Caki2 (cell line): ENCODE measurements at regions not wholly inside any gene's neighbourhood (a gene's known extent, or its start where the extent isn't known, plus 50 kb on each side); places are given as distances from the start of the nearest gene placed in this dataset.

Source experiments
- DNase-seq: peaks from one replicate; pipeline ENCODE4 v3.0.0-alpha.2; 2015; ENCODE audit warnings: low read depth
- in situ Hi-C: cut with HindIII; loops from 2 replicates; pipeline ENCODE4 v1.10.0; 2016; ENCODE audit warnings: low sequenced_read_pairs, low pct_unique_long_range_greater_than_20kb, mixed read lengths

- in situ Hi-C loops: no loop called here
- DNase-seq: no peak
These were observed 449.5 kb downstream of the AGTPBP1 start for GRCh38 chr9:85292261-85292660.

DNA sequence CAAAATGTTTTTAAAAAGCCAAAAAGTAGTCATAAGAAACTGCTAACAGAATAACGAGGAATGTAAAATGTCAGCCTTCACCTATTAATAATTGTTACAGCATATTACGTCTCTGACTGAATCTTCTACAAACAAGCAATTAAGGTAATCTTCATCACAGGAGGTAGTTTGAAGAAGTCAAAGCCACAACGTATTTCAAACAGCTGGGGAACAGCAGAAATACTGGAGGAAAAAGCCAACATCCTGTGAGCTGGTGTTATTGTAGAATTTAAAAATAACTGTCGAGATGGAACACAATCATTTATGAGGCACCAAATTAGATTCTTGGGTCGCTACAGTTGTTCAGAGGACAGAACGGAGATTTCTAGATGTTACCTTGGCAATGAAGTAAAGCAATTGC lies 450.5 kb downstream of the AGTPBP1 start:
- DNase-seq: no peak
- in situ Hi-C loops: no loop called here

GRCh38 chr9:85290019-85290418 lies 451.7 kb downstream of the AGTPBP1 start:
- no peak for DNase-seq
- in situ Hi-C loops: no loop called here

- no peak for DNase-seq
- in situ Hi-C loops: no loop called here
These were observed 452.6 kb downstream of the AGTPBP1 start for GRCh38 chr9:85289142-85289541.

GRCh38 chr9:85283421-85283820 lies 458.3 kb downstream of the AGTPBP1 start:
- in situ Hi-C loops: no loop called here

DNA sequence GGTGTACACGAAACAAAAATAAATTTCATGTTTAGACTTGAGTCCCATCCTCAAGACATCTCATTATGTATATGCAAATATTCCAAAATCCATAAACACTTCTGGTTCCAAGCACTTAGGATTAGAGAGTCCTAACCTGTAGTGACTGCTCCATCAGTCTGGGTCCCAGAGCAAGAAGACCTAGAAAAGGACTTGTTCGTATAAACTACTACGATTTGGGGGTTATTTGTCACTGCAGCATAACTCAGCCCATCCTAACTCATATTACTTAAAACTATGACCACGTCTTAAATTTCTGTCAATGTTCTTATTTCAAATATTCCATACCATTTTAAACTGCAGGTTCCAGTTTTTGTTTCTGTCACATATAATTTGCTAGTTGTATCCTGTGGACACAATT lies 463.0 kb downstream of the AGTPBP1 start:
- no peak for DNase-seq
- in situ Hi-C loops: no loop called here

More at GRCh38 chr9:85283421-85283820, 458.3 kb downstream of the AGTPBP1 start:
- no peak for DNase-seq

DNA sequence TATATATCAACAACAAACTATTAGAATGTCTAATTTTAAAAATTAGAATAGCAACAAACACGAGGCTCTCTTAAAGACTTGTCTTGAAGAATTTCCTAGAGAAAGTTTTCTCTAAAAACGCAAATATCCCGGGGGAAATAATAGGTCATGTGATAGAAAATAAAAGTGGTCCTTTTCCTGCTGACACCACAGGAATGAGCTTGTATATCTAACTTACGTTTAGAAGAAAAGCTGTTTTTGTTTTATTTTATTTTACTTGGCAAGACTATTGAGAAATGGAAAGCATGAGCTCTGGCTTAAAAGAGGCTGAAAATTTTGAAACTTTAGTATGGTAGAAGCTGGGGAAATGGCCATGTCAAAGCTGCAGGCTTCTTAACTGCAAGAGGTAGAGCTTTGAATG lies 465.0 kb downstream of the AGTPBP1 start:
- no peak for DNase-seq
- in situ Hi-C loops: no loop called here

GRCh38 chr9:85269811-85270210 lies 471.9 kb downstream of the AGTPBP1 start:
- in situ Hi-C loops: no loop called here
- DNase-seq: no peak

- in situ Hi-C loops: no loop called here
- no peak for DNase-seq
These were observed 473.6 kb downstream of the AGTPBP1 start for GRCh38 chr9:85268131-85268530.

- no peak for DNase-seq
- in situ Hi-C loops: no loop called here
These were observed 477.1 kb downstream of the AGTPBP1 start for GRCh38 chr9:85264695-85265094.

DNA sequence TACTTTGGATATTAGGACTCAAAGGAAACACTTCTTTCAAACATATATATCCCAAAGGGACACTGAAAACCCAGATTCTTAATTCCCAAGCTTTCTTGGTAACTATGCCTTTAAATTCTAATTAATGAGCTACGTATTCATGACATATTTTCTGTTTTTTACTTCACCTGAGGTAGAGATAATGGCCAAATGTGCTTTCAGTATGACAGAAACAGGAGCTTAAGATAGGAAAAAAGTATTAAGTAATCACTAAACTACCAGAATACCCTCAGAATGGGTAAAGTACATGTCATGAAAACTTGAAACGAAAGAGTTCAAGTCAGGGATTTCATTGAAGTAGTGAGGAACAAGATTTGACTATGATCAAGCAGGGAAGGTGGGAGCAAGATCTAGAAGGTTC lies 478.5 kb downstream of the AGTPBP1 start:
- DNase-seq: no peak
- in situ Hi-C loops: no loop called here

DNA sequence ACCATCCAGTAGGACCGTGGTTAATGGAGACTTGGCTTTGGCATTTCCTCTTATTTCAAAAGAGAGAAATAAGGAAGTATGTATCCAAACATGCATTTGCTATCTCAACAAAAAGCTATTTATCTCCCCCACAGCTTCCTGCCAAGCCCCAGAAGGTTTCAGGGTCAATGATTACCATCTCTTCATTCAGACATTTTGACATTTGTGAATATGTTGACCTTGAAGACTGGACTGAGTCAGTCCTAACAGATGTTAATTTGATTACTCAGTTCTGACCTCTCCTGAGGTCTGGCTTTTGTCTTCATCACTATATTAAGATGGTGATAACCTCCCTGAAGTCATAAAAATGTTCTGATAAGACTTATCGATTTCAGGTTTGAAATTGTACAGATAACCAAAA lies 479.4 kb downstream of the AGTPBP1 start:
- in situ Hi-C loops: no loop called here
- DNase-seq: no peak

DNA sequence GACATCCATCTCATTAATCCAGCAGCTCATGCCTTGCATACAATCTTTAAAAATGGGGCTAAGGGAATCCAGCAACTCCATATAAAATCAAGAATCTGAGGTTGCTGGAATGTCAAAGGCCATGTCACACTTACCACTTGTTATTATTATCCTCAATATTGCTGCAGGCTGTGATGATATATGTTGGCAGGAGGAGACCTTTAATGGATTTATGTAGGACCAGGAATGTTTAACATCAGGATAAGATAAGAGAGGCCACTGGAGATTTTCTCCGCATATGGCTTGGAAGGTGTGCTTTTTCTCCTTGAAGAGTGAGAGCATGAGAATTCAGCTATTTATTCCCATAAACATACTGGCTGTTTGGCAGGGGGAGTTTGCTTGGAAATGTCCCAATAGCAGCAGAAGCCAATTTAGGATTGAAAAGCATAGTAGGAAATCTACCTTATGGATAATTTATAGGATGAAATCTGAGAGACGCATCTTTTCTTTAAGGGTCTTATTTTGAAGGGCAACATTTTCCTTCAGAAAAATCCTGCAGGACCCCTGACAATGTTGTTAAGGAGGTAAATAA lies 481.4 kb downstream of the AGTPBP1 start:
- in situ Hi-C loops: no loop called here
- no peak for DNase-seq

DNA sequence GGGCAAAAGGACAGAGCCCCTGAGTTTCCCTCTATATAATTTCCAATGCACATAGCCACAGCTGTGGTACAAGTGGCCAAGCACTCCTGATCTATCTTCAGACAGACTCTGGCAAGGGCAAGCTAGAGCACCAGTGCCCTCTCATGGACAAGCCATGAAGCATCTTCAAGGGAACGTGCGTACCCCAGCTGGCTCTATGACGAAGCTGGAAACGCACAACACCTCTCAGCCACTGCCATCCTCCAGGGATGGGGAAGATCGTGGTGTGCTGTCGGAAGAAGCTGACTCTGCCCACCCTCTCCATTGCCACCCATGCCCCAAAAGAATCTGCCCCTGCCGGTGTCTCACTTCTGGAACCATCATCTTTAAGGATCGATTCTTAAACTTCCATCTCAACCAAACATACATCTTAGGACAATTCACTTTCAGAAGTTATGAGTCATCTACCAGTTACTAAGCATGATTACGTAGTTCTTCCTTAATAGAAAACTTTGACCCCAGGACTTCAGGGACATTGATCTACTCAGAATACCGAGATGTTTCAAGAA lies 482.9 kb downstream of the AGTPBP1 start:
- DNase-seq: peak; percentile 62
- in situ Hi-C loops: no loop called here

- in situ Hi-C loops: no loop called here
- DNase-seq: no peak
These were observed 483.5 kb downstream of the AGTPBP1 start for GRCh38 chr9:85258236-85258635.

- in situ Hi-C loops: no loop called here
- DNase-seq: no peak
These were observed 492.5 kb downstream of the AGTPBP1 start for GRCh38 chr9:85249313-85249621.

DNA sequence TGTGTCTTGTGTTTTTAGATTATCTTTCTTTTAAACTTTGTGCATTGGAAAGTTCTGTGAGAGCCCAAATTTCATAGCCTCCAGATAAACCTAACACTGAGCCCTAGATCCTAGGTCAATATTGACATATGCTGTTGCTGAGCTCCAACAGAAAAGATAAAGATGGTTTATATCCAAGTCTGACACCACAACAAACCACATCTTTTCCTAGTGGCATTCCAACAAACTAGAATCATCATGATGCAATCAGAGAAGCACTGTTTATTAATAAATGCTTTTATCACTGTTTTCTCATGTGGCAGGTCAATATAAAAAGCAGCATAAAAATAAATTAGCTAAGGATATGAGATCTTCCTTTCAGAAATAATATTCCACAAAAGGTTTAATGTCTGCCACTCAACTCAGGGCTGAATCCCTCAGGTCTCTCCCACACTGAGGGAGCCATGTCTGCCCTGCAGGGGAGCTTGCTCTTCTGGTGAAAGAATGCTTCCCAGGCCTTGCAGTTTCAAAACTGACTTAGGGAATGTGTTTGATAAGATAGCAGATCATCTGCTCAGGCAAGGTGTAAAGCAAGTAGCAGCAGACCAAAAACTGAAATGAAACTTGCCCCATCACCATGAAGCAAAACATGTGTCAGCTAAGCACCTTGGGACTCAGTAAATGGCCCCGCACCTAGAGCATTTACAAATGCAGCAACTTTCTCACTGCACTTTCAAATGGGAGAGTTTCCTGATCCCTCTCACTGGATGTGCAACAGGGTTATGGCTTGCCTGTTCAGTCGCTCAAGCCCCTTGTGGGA lies 493.0 kb downstream of the AGTPBP1 start:
- in situ Hi-C loops: no loop called here
- no peak for DNase-seq

DNA sequence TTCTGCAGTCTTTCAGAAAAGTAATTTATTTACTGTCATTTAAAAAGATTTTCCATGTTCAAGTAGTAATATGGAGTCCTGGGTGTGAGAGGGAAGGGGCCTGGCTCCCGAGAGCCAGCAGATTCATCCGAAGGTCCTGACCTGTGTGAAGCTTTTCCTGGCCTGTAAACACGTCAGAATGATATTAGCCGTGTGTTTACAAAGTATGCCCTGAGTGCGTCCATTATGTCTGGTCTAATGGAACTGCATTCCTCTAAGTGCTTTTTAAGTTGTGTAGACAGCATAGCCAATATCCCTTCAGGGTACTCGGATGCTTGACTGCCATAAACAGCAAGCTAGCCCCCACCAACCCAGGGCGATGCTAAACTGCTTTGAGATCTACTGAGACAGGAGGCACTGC lies 495.2 kb downstream of the AGTPBP1 start:
- in situ Hi-C loops: no loop called here
- DNase-seq: no peak

GRCh38 chr9:85244856-85245255 lies 496.9 kb downstream of the AGTPBP1 start:
- DNase-seq: no peak
- in situ Hi-C loops: no loop called here

DNA sequence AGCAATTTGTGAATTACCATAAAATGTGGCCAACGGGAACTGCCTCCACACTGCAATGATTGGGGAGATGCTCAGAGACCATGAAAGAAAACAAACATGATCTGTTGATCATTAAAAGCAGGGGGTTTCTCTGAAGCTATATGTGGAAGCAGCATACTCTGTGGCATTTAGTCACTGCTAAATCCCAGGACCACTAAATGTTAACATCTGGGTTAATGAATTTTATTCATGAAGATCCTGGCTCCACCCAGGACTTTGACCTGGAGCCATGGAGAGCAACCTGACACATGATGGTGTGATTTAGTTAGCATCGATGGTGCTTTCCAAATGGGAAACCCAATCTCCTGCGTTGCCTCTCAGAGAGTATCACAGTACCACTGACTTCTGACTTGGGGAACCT lies 497.8 kb downstream of the AGTPBP1 start:
- in situ Hi-C loops: no loop called here
- no peak for DNase-seq
